ENCODE measurements at regions not wholly inside any gene's neighbourhood (a gene's known extent, or its start where the extent isn't known, plus 50 kb on each side); places are given as distances from the start of the nearest gene placed in this dataset.

DNA sequence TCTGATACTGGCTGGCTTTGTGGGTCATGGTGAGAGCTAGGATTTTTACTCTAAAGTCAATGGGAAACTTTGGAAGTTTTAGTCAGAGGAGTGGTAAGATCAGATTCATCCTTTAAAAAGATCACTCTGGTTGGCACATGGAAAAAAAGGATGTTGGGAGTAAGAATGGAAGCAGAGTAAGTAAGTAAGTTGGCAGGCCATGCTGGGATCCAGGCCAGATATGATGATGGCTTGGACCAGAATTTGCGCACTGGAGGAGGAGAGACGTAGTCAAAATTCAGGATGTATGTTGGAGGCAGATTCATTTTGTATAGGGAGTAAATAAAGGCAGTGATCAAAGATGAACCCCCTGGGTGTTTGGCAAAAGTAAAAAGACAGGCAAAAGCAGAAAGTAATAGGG lies 283.3 kb upstream of the THSD7B start:
- Histone ChIP-seq H3K9me2 (ENCODE audit: insufficient read depth, low read length) (no peaks in the 10 kb centered on the region), H3K4me2 (ENCODE audit: low read length) (no peak overlapping the region), H3K9me3 (ENCODE audit: low read length) (peaks cover 10% of the 10 kb centered on the region), H4K20me1 (ENCODE audit: insufficient read depth) (no peaks in the 10 kb centered on the region), H3K9ac (ENCODE audit: low read length) (no peak overlapping the region), H3K79me2 (replicated peaks; ENCODE audit: insufficient read depth, low read length) (no peaks in the 10 kb centered on the region), H3K4me3 (ENCODE audit: low read length) (no peak overlapping the region), H2AFZ (ENCODE audit: low read depth, low read length) (no peak overlapping the region), H3K36me3 (ENCODE audit: insufficient read depth, low read length) (no peaks in the 10 kb centered on the region), H3F3A (ENCODE audit: insufficient read depth, low read length, poor library complexity, severe bottlenecking) (no peaks in the 10 kb centered on the region), H3K27ac (ENCODE audit: low read length) (no peak overlapping the region), H3K27me3 (ENCODE audit: insufficient read depth, low read depth, low read length) (no peaks in the 10 kb centered on the region)
- TF ChIP-seq POLR2AphosphoS5 (IDR thresholded peaks at IDR 0.05) (no peak), CTCF (IDR thresholded peaks at IDR 0.05; ENCODE audit: poor library complexity, severe bottlenecking) (no peak), SMC3 (conservative IDR thresholded peaks at IDR 0.05; ENCODE audit: poor library complexity) (no peak)

- H3K9ac ChIP-seq (ENCODE audit: low read length): no peak overlapping the region
- no peaks in the 10 kb centered on the region for H3K9me2 ChIP-seq (ENCODE audit: insufficient read depth, low read length)
- no peaks in the 10 kb centered on the region for H3K27me3 ChIP-seq (ENCODE audit: insufficient read depth, low read depth, low read length)
- H3F3A ChIP-seq (ENCODE audit: insufficient read depth, low read length, poor library complexity, severe bottlenecking): no peaks in the 10 kb centered on the region
- no peaks in the 10 kb centered on the region for H3K36me3 ChIP-seq (ENCODE audit: insufficient read depth, low read length)
- no peak for TF ChIP-seq TAF1 (IDR thresholded peaks at IDR 0.05; ENCODE audit: low read depth)
- TF ChIP-seq MXI1 (conservative IDR thresholded peaks at IDR 0.05; ENCODE audit: poor library complexity, severe bottlenecking): no peak
- no peak for TF ChIP-seq RAD21 (conservative IDR thresholded peaks at IDR 0.05)
- TF ChIP-seq REST (IDR thresholded peaks at IDR 0.05; ENCODE audit: borderline replicate concordance): no peak
- no peak for TF ChIP-seq CTCF (IDR thresholded peaks at IDR 0.05; ENCODE audit: poor library complexity, severe bottlenecking)
- H3K4me3 ChIP-seq (ENCODE audit: low read length): no peak overlapping the region
- H2AFZ ChIP-seq (ENCODE audit: low read depth, low read length): no peak overlapping the region
- H4K20me1 ChIP-seq (ENCODE audit: insufficient read depth): no peaks in the 10 kb centered on the region
- H3K9me3 ChIP-seq (ENCODE audit: low read length): peaks cover 10% of the 10 kb centered on the region
- H3K4me2 ChIP-seq (ENCODE audit: low read length): no peak overlapping the region
- H3K27ac ChIP-seq (ENCODE audit: low read length): no peak overlapping the region
- H3K79me2 ChIP-seq (replicated peaks; ENCODE audit: insufficient read depth, low read length): no peaks in the 10 kb centered on the region
Measured at GRCh38 chr2:136479696-136480095, 285.6 kb upstream of the THSD7B start.

All from neural cell (in vitro differentiated cells).